Stimulated activated CD8-positive, alpha-beta memory T cell treated with anti-CD3 and anti-CD28 coated beads, Interleukin-4, amount 100 ng/mL, for 48 hours (primary cell): ENCODE measurements at regions not wholly inside any gene's neighbourhood (a gene's known extent, or its start where the extent isn't known, plus 50 kb on each side); places are given as distances from the start of the nearest gene placed in this dataset.

Experiments used
- DNase-seq: peaks from one replicate; pipeline ENCODE4 v3.0.0-alpha.2; 2020

- no peak for DNase-seq
Measured at GRCh38 chr19:31611046-31611877, 262.0 kb upstream of the TSHZ3 start.

GRCh38 chr19:31612873-31613272, 263.6 kb upstream of the TSHZ3 start:
- no peak for DNase-seq

GRCh38 chr19:31613683-31614219, 264.5 kb upstream of the TSHZ3 start:
- DNase-seq: no peak

GRCh38 chr19:31616031-31616430, 266.8 kb upstream of the TSHZ3 start:
- DNase-seq: no peak

GRCh38 chr19:31617010-31617585, 267.9 kb upstream of the TSHZ3 start:
- no peak for DNase-seq

DNA sequence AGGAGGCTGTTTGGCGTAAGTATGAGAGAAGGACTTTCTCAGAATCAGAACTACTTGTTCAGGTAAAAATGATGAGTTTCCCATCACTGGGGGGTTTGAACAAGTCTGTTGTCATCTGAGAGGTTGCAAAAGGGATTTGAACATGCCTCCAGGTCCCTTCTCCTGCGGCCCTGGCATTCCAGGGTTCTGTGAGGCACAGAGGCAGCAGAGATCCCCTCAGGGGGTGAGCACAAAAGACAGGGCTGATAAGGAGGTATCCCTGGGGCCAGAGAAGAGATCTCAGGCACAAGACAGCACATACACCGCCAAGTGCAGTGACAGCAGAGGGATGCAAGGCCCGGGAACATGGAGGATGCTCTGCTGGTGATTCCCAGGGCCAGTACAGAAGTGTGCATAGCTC, 275.8 kb upstream of the TSHZ3 start:
- no peak for DNase-seq

GRCh38 chr19:31625575-31625974, 276.3 kb upstream of the TSHZ3 start:
- no peak for DNase-seq

- DNase-seq: no peak
Measured at GRCh38 chr19:31626941-31627340, 277.7 kb upstream of the TSHZ3 start.

DNA sequence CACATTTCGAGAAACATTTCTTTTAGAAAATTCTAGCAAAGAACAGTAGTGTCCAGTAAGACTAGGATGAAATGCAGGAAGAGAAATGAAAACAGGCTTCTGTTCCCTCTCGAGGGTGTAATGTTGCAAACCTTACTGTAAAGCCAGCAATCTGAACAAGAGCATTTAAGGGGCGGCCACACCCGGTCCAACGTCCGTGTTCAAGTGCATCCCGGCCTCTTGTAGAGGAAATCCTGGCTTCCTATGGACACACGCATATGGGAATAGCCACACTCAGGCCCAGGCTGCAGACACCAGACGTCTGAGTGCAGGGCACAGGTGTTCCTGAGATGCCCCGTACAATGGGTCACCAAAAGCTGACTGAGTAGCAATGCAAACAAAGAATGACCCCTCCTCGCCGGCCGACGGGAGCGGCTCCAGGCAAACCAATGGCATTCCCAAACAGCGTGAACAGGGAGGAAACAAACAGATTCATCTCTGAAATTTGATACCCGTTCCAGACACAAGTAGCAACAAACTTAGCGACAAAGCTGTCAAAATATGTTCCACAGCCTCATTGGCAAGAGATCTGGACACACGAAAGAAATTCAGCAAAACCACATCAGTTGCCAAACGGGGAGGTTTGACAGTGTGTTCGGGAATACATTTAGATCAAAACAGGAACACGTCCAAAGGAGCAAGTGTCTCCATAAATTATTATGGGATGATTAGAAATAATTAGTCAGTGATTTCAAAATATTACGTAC, 278.6 kb upstream of the TSHZ3 start:
- no peak for DNase-seq

DNA sequence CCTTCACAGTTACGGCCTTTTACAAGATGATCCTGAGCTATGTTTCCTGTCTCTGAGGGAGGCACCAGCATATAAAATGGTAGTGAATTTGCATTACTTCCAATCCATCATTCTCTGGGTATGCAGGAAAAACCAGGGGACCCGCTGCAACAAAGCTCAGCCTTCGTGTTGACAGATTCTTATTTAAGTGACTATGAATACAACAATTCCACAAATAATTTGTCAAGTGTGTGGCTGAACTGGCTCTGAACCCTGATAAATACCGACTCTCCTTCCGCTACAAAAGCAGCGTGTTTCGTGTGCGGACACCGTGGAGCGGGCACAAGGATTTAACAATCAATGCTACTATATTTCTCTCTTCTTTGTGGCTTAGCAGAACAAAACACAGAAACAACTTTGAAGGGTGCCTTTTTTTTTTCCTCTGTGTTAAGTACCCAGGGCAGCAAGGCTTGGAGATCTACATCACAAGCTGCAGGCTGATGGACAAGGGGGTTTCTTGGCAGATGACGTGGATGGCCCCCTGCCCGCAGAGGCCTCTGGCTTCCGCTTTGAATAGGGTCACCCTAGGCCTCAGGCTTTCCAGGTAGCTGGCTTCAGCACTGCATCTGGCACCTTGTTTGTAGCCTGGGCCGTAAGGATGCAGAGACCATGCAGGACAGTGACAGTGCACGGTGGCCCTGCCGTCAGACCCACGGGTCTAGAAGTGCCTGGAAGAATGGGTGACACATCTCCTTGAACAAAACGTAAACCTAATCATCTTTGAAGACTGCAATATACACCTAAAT, 280.5 kb upstream of the TSHZ3 start:
- no peak for DNase-seq

DNA sequence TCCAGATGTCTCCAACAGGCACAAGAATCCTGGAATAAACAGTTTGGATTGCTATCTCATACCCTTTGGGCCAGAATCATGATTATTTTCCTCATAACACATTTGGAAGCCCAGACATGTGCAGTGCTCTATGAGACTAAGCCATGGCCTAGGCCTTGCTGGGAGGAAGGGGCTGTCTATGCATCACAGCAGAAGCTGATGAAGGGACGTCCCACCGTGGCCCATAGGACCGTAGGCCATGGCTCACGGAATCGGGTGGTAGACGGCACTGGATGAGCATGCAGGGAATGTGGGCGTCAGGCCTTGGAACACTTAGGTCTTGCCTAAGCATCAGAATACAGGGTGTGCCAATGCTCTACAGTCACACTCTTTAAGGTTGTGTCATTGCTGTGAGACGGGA, 283.8 kb upstream of the TSHZ3 start:
- DNase-seq: no peak

GRCh38 chr19:31639306-31639705, 290.1 kb upstream of the TSHZ3 start:
- DNase-seq: no peak

- no peak for DNase-seq
Measured at GRCh38 chr19:31641591-31641990, 292.4 kb upstream of the TSHZ3 start.

DNA sequence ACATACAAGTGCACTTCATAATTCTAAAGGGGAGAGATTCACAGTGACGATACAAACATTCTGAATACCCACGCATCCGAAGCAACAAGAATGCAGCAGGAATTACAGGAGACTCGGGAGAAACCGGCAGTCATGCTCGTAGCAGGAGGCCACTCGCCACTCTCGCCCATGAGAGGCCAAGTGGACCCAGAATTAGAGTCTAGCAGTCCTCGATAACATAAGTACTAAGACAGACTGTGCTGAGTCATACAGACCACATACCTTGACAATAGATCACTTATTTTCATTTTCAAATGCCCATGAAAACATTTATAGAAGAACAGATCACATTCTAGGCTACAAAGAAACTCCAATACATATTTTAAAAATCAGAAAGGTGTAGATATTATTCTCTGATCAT, 299.1 kb upstream of the TSHZ3 start:
- DNase-seq: no peak

- no peak for DNase-seq
Measured at GRCh38 chr19:31656507-31656906, 307.3 kb upstream of the TSHZ3 start.

DNA sequence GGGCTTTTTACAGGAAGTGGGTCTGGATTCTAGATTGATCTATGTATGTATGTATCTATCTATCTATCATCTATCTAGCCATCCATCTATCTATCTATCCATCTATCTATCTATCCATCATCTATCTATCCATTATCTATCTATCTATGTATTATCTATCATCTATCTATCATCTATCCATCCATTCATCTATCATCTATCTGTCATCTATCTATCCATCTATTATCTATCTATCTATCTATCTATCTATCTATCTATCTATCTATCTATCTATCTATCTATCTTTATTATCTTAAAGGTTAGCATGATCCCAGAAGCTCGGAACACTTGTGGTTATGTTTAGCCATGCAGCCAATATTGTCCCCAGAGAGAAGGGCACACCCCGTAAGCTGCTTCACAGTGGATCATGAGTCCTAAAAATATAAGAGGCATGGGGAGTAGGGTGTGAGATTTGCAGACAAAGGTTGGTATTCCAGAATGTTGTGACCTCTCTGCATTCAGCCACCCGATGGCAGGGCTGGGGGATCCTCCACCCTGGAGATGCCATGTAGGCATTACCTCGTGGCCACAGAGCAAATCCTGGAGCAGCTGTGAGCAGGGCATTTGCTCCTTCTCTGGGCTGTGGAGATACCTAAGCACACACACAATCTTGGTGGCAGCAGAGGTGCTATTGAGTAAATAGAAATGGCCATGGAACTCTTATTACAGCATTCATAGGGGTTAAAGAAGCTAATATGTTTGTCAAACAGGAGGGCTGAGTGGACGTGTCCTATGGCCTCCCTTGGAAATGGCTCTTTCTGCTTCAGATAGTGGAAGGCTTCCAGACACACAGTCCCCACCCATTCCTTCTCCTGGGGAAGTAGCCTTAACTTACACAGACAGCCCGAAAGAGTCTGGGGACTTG, 310.0 kb upstream of the TSHZ3 start:
- no peak for DNase-seq

- no peak for DNase-seq
Measured at GRCh38 chr19:31659897-31660210, 310.6 kb upstream of the TSHZ3 start.

DNA sequence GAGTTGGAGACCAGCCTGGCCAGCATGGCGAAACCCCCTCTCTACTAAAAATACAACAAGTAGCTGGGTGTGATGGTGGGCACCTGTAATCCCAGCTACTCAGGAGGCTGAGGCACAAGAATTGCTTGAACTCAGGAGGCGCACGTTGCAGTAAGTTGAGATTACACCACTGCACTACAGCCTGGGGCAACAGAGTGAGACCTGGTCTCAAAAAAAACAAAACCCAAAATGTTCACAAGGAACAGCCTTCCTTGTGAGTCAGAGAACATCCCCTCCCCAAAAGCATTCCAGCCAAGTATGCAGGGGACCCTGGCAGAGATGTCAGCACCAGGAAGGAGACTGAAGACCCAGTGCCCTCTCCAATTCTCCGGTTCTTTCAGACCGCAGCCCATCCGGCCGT, 314.9 kb upstream of the TSHZ3 start:
- no peak for DNase-seq

- DNase-seq: no peak
Measured at GRCh38 chr19:31664997-31665396, 315.8 kb upstream of the TSHZ3 start.

- DNase-seq: no peak
Measured at GRCh38 chr19:31666126-31666525, 316.9 kb upstream of the TSHZ3 start.

- DNase-seq: no peak
Measured at GRCh38 chr19:31667106-31667505, 317.9 kb upstream of the TSHZ3 start.

- no peak for DNase-seq
Measured at GRCh38 chr19:31668921-31669320, 319.7 kb upstream of the TSHZ3 start.
